Suprapubic skin (tissue), 4 donors: ENCODE measurements at regions not wholly inside any gene's neighbourhood (a gene's known extent, or its start where the extent isn't known, plus 50 kb on each side); places are given as distances from the start of the nearest gene placed in this dataset.
"Not testable (repeated sequence)": the region's sequence is repeated elsewhere in the genome, so short reads cannot be mapped to it uniquely, and the experiment has no call there.

Source experiments
- CTCF ChIP-seq, 2 donors: fragments of 200-600 bp in 1 of 2; fragments of 450-650 bp in 1 of 2; sonication (generic) in 1 of 2; IDR thresholded peaks; one replicate each; pipeline ENCODE4 v1.5.1; 2016 to 2019; ENCODE audit warnings: antibody characterized with exemption in 2 of 2, mild to moderate bottlenecking in 1 of 2, moderate library complexity in 1 of 2
- POLR2A ChIP-seq, 2 donors: fragments of 450-650 bp; IDR thresholded peaks; one replicate each; pipeline ENCODE4 v1.6.1; 2017; ENCODE audit warnings: antibody characterized with exemption in 2 of 2, mild to moderate bottlenecking in 2 of 2, moderate library complexity in 2 of 2
- POLR2AphosphoS5 ChIP-seq, 3 donors: sonication (generic); formaldehyde crosslinking; IDR thresholded peaks; one replicate each; pipeline ENCODE4 v1.6.1; 2017; ENCODE audit warnings: antibody characterized with exemption in 3 of 3

GRCh38 chr12:58337539-58337938, 396.2 kb downstream of the ATP23 start:
- TF ChIP-seq POLR2A, CTCF, POLR2AphosphoS5 (IDR thresholded peaks at IDR 0.05): not testable (repeated sequence)
